NT2/D1 (cell line): ENCODE measurements at regions not wholly inside any gene's neighbourhood (a gene's known extent, or its start where the extent isn't known, plus 50 kb on each side); places are given as distances from the start of the nearest gene placed in this dataset.

Experiments
- SUZ12 ChIP-seq: IDR thresholded peaks from 2 replicates; pipeline ENCODE4 v1.6.1; 2011; ENCODE audit not compliant: insufficient read length, insufficient read depth; ENCODE audit errors: extremely low read depth
- YY1 ChIP-seq: IDR thresholded peaks from 2 replicates; pipeline ENCODE4 v1.6.1; 2011; ENCODE audit not compliant: insufficient read length, insufficient read depth
- ZNF274 ChIP-seq: IDR thresholded peaks from 2 replicates; pipeline ENCODE4 v1.6.1; 2011; ENCODE audit warnings: mild to moderate bottlenecking, low read depth, low read length

DNA sequence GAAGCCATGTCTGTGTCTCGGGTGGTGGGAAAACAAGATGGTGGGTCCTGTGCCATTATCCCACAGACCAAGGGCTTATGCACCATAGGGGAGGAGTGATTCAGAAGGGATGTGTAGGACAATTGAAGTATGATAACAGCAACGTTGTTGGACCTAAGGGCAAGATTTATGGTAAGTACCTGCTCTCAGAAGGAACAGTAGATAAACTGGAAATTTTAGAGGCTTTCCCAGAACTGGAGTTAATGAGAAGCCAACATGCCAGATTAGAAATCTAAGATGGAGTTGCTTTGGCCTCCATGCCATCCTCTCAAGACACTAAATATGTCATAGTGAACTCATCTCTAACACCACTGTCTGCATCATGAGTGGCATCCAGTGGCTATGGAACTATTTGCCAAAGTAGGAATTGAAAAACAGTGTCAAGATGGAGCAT is 84.7 kb upstream of the MYLIP start:
- TF ChIP-seq YY1 (no peak), ZNF274 (no peak), SUZ12 (no peak)
